Activated CD4-positive, alpha-beta T cell treated with anti-CD3 and anti-CD28 coated beads, Interleukin-2, amount 50 U/mL, for 48 hours (primary cell): ENCODE measurements at regions not wholly inside any gene's neighbourhood (a gene's known extent, or its start where the extent isn't known, plus 50 kb on each side); places are given as distances from the start of the nearest gene placed in this dataset.

Experiments used
- DNase-seq, 2 experiments: peaks; one replicate each; pipeline ENCODE4 v3.0.0-alpha.2; 2020

- no peak for DNase-seq
Observed at GRCh38 chr9:107971241-107971640, 481.7 kb upstream of the KLF4 start.

GRCh38 chr9:107970726-107971125 lies 481.2 kb upstream of the KLF4 start:
- no peak for DNase-seq

GRCh38 chr9:107969727-107970126 lies 480.2 kb upstream of the KLF4 start:
- DNase-seq = no peak

GRCh38 chr9:107969141-107969540 lies 479.6 kb upstream of the KLF4 start:
- no peak for DNase-seq

GRCh38 chr9:107963246-107963645 lies 473.7 kb upstream of the KLF4 start:
- DNase-seq = no peak

GRCh38 chr9:107960916-107961315 lies 471.3 kb upstream of the KLF4 start:
- DNase-seq = no peak

- DNase-seq = no peak
Observed at GRCh38 chr9:107954312-107954711, 464.7 kb upstream of the KLF4 start.

GRCh38 chr9:107953556-107954125 lies 464.1 kb upstream of the KLF4 start:
- no peak for DNase-seq

- DNase-seq = no peak
Observed at GRCh38 chr9:107952773-107953172, 463.2 kb upstream of the KLF4 start.

GRCh38 chr9:107951511-107951910 lies 461.9 kb upstream of the KLF4 start:
- DNase-seq = no peak

GRCh38 chr9:107949061-107949460 lies 459.5 kb upstream of the KLF4 start:
- DNase-seq = no peak

GRCh38 chr9:107948601-107949000 lies 459.0 kb upstream of the KLF4 start:
- no peak for DNase-seq

GRCh38 chr9:107948086-107948485 lies 458.5 kb upstream of the KLF4 start:
- no peak for DNase-seq

- no peak for DNase-seq
Observed at GRCh38 chr9:107946364-107947141, 457.0 kb upstream of the KLF4 start.

GRCh38 chr9:107945961-107946360 lies 456.4 kb upstream of the KLF4 start:
- DNase-seq = no peak

- no peak for DNase-seq
Observed at GRCh38 chr9:107945493-107945892, 455.9 kb upstream of the KLF4 start.

- no peak for DNase-seq
Observed at GRCh38 chr9:107944387-107944786, 454.8 kb upstream of the KLF4 start.

GRCh38 chr9:107943901-107944300 lies 454.3 kb upstream of the KLF4 start:
- no peak for DNase-seq

- no peak for DNase-seq
Observed at GRCh38 chr9:107942856-107943255, 453.3 kb upstream of the KLF4 start.

GRCh38 chr9:107942291-107942690 lies 452.7 kb upstream of the KLF4 start:
- no peak for DNase-seq

- DNase-seq = no peak
Observed at GRCh38 chr9:107940616-107941595, 451.3 kb upstream of the KLF4 start.

- no peak for DNase-seq
Observed at GRCh38 chr9:107938801-107939386, 449.3 kb upstream of the KLF4 start.

GRCh38 chr9:107935931-107936330 lies 446.4 kb upstream of the KLF4 start:
- no peak for DNase-seq
